HCT116 (cell line): ENCODE measurements at regions not wholly inside any gene's neighbourhood (a gene's known extent, or its start where the extent isn't known, plus 50 kb on each side); places are given as distances from the start of the nearest gene placed in this dataset.
A peak's percentile ranks its signal among the peaks of the same experiment; 100 is the strongest.

Experiments
- ATAC-seq: fragments of 200-7000 bp; cut with Tn5 transposase; 2 replicates; pipeline ENCODE4 v1.9.1; 2020; ENCODE audit warnings: mild to moderate bottlenecking, moderate library complexity
- BruUV-seq: library from RNA; stranded (reverse); fragments of 400-500 nt; replicated peaks from 2 replicates; lab custom pipeline; 2021; lab: Mats Ljungman, UMichigan
- CTCF ChIA-PET: fragments of 300-600 bp; sonication (Branson Sonifier 250); formaldehyde crosslinking; loops from one replicate; lab custom pipeline; 2021; ENCODE audit warnings: antibody characterized with exemption; lab: Charles Lee
- POLR2A ChIA-PET: fragments of 300-600, 350-600 bp; sonication (Branson Sonifier 250); formaldehyde crosslinking; loops from one replicate; lab custom pipeline; 2021; ENCODE audit warnings: antibody characterized with exemption; lab: Charles Lee
- RAD21 ChIA-PET, 2 experiments: fragments of 300-600 bp; sonication (Branson Sonifier 250); formaldehyde crosslinking; loops; one replicate each; lab custom pipeline; 2023; ENCODE audit warnings: low total read pairs in 2 of 2; ENCODE audit not compliant: uncharacterized antibody in 2 of 2, unreplicated experiment in 2 of 2, low non-redundant PET in 1 of 2; lab: Charles Lee
- DNase-seq: peaks from one replicate; pipeline ENCODE4 v3.0.0-alpha.2; 2010; ENCODE audit warnings: low read depth, low spot score
- H2AFZ ChIP-seq: fragments of 200-600 bp; shearing (Covaris generic), sonication (generic); 2 replicates; pipeline ENCODE4 v1.6.1; 2017; ENCODE audit warnings: low read depth, mixed run types, mixed read lengths, antibody characterized with exemption, low read length; ENCODE audit not compliant: poor library complexity, severe bottlenecking
- H3K27ac ChIP-seq: 2 replicates; pipeline ENCODE4 v1.5.1; 2012; ENCODE audit warnings: low read depth, low read length
- H3K27me3 ChIP-seq: fragments of 200-600 bp; sonication (generic); 2 replicates; pipeline ENCODE4 v1.6.1; 2016; ENCODE audit warnings: mixed run types, low read length, mixed read lengths; ENCODE audit not compliant: insufficient read depth
- H3K36me3 ChIP-seq, 2 experiments: fragments of 200-500 bp in 1 of 2; fragments of 200-600 bp in 1 of 2; sonication (Bioruptor generic) in 1 of 2; sonication (generic) in 1 of 2; 2 replicates each; pipeline versions ENCODE4 v1.5.1 to v1.6.1; 2014 to 2016; ENCODE audit warnings: low read length in 2 of 2, inconsistent platforms in 1 of 2, mixed read lengths in 1 of 2, mixed run types in 1 of 2; ENCODE audit not compliant: insufficient read depth in 2 of 2, control insufficient read depth in 1 of 2
- H3K4me1 ChIP-seq, 2 experiments: fragments of 200-600 bp in 1 of 2; sonication (generic) in 1 of 2; 2 replicates each; pipeline versions ENCODE4 v1.5.1 to v1.6.1; 2012 to 2017; ENCODE audit warnings: low read length in 2 of 2, inconsistent platforms in 1 of 2, mild to moderate bottlenecking in 1 of 2, mixed read lengths in 1 of 2, mixed run types in 1 of 2, moderate library complexity in 1 of 2; ENCODE audit not compliant: insufficient read depth in 2 of 2, control insufficient read depth in 1 of 2
- H3K4me2 ChIP-seq: fragments of 200-600 bp; sonication (generic); 2 replicates; pipeline ENCODE4 v1.6.1; 2017; ENCODE audit warnings: mixed run types, low read length, mixed read lengths
- H3K4me3 ChIP-seq, 2 experiments: fragments of 200-600 bp in 1 of 2; sonication (generic) in 1 of 2; replicated peaks in 1 of 2; 2 replicates each; pipeline ENCODE4 v1.5.1; 2011 to 2016; ENCODE audit warnings: low read length in 2 of 2, control low read depth in 1 of 2, low read depth in 1 of 2, mild to moderate bottlenecking in 1 of 2, mixed read lengths in 1 of 2, mixed run types in 1 of 2
- H3K79me2 ChIP-seq: fragments of 200-600 bp; sonication (generic); 2 replicates; pipeline ENCODE4 v1.6.1; 2017; ENCODE audit warnings: mild to moderate bottlenecking, mixed run types, low read length, moderate library complexity, mixed read lengths; ENCODE audit not compliant: insufficient read depth
- H3K9ac ChIP-seq: fragments of 200-600 bp; sonication (generic); 2 replicates; pipeline ENCODE4 v1.6.1; 2016; ENCODE audit warnings: low read length, mixed read lengths
- H3K9me2 ChIP-seq: fragments of 200-600 bp; sonication (generic), shearing (Covaris generic); 2 replicates; pipeline ENCODE4 v1.6.1; 2017; ENCODE audit warnings: mixed run types, mild to moderate bottlenecking, moderate library complexity; ENCODE audit not compliant: insufficient read depth
- H3K9me3 ChIP-seq, 2 experiments: fragments of 200-500 bp in 1 of 2; fragments of 200-600 bp in 1 of 2; sonication (Bioruptor generic) in 1 of 2; sonication (generic) in 1 of 2; 2 replicates each; pipeline ENCODE4 v1.6.1; 2014 to 2017; ENCODE audit warnings: low read length in 2 of 2, mixed read lengths in 2 of 2, inconsistent platforms in 1 of 2, low read depth in 1 of 2, mild to moderate bottlenecking in 1 of 2, mixed run types in 1 of 2, moderate library complexity in 1 of 2; ENCODE audit not compliant: control insufficient read depth in 1 of 2, insufficient read depth in 1 of 2
- H4K20me1 ChIP-seq: fragments of 200-600 bp; sonication (generic), shearing (Covaris generic); 2 replicates; pipeline ENCODE4 v1.6.1; 2017; ENCODE audit warnings: mixed run types, mild to moderate bottlenecking, moderate library complexity; ENCODE audit not compliant: insufficient read depth
- ELF1 ChIP-seq: IDR thresholded peaks from 2 replicates; pipeline ENCODE4 v1.6.1; 2012; ENCODE audit warnings: low read depth, borderline replicate concordance
- FOSL1 ChIP-seq: IDR thresholded peaks from 2 replicates; pipeline ENCODE4 v1.6.1; 2012; ENCODE audit warnings: low read depth
- JUND ChIP-seq: IDR thresholded peaks from 2 replicates; pipeline ENCODE4 v1.6.1; 2012
- POLR2AphosphoS5 ChIP-seq: IDR thresholded peaks from 2 replicates; pipeline ENCODE4 v1.6.1; 2011; ENCODE audit warnings: mild to moderate bottlenecking, low read depth, low read length, moderate library complexity
- ZNF274 ChIP-seq: fragments of 200-500 bp; sonication (Bioruptor generic); IDR thresholded peaks from 2 replicates; pipeline ENCODE4 v1.6.1; 2014; ENCODE audit warnings: mild to moderate bottlenecking, low read depth, low read length, inconsistent platforms
- intact Hi-C: fragments of 100-400 bp; cut with micrococcal nuclease; formaldehyde crosslinking; loops from 2 replicates; pipeline ENCODE4 v1.10.0; 2022
- TF ChIP-seq, protein P1 (sequence below): IDR thresholded peaks from 2 replicates; pipeline ENCODE4 v1.6.1; 2012

- RAD21 ChIA-PET = no interaction called here
- Histone ChIP-seq H3K27ac (no peak overlapping the region), H4K20me1 (no peaks in the 10 kb centered on the region), H3K9me3 (no peaks in the 10 kb centered on the region), H2AFZ (no peak overlapping the region), H3K79me2 (peaks cover 3% of the 10 kb centered on the region; the same call in 1 of the 2 replicates), H3K4me3 (no peak overlapping the region), H3K9me2 (no peaks in the 10 kb centered on the region), H3K4me1 (peaks cover 13 to 27% of the 10 kb centered on the region in 2 experiments), H3K4me2 (no peak overlapping the region), H3K27me3 (no peaks in the 10 kb centered on the region), H3K9ac (no peak overlapping the region), H3K36me3 (no peaks in the 10 kb centered on the region)
- intact Hi-C loops = loop anchor here (5.0 kb wide), 1 partner anchor 123 kb away; no protein-coding TSS in a partner anchor
- TF ChIP-seq FOSL1 = no peak
- TF ChIP-seq JUND = no peak
- no peak for TF ChIP-seq ZNF274
- no peak for TF ChIP-seq POLR2AphosphoS5
- CTCF ChIA-PET = no interaction called here
- DNase-seq (no peak), ATAC-seq (no peak)
- POLR2A ChIA-PET = no interaction called here
- no TSS peak for BruUV-seq
These were observed 190.3 kb downstream of the KCNRG start for GRCh38 chr13:50205581-50205980.

- DNase-seq (no peak), ATAC-seq (peak; percentile 89)
- H3K36me3 ChIP-seq = no peaks in the 10 kb centered on the region
- no peaks in the 10 kb centered on the region for H3K9me2 ChIP-seq
- H4K20me1 ChIP-seq = no peaks in the 10 kb centered on the region
- POLR2A ChIA-PET = no interaction called here
- peak overlapping the region; percentile 79 for H2AFZ ChIP-seq
- CTCF ChIA-PET = interaction anchor here (1.1 kb wide), 1 partner anchor 212 kb away, joined by 3 read pairs; the partner anchor contains the start of gene TRIM13
- RAD21 ChIA-PET = no interaction called here
- H3K4me1 ChIP-seq = peaks cover 23 to 45% of the 10 kb centered on the region in 2 experiments
- intact Hi-C loops = loop anchor here (5.0 kb wide), 1 partner anchor 127 kb away; no protein-coding TSS in a partner anchor
- H3K9ac ChIP-seq = peak overlapping the region; percentile 64
- no peaks in the 10 kb centered on the region for H3K27me3 ChIP-seq
- H3K27ac ChIP-seq = peak overlapping the region; percentile 55
- peak overlapping the region; percentile 19 to 53 for H3K4me3 ChIP-seq
- peak overlapping the region; percentile 84 for H3K4me2 ChIP-seq
- peaks cover 3% of the 10 kb centered on the region; the same call in 1 of the 2 replicates for H3K79me2 ChIP-seq
- TF ChIP-seq, protein P1, sequence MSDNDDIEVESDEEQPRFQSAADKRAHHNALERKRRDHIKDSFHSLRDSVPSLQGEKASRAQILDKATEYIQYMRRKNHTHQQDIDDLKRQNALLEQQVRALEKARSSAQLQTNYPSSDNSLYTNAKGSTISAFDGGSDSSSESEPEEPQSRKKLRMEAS = peak; percentile 16; the same call in 1 of the 2 replicates
- no peak for TF ChIP-seq ELF1
- TF ChIP-seq, all 23 proteins: peak for 1
- BruUV-seq = no TSS peak
- no peaks in the 10 kb centered on the region; a peak in 1 of 4 replicates for H3K9me3 ChIP-seq
These were observed 193.6 kb downstream of the KCNRG start for GRCh38 chr13:50208826-50209335.
